ENCODE measurements at regions not wholly inside any gene's neighbourhood (a gene's known extent, or its start where the extent isn't known, plus 50 kb on each side); places are given as distances from the start of the nearest gene placed in this dataset.

- no peak for TF ChIP-seq GABPA (IDR thresholded peaks at IDR 0.05; ENCODE audit: low read depth)
- no peak for TF ChIP-seq CTCF (IDR thresholded peaks at IDR 0.05; ENCODE audit: insufficient read depth, low read length)
- TF ChIP-seq POLR2AphosphoS5 (IDR thresholded peaks at IDR 0.05; ENCODE audit: low read depth), result no peak
- TF ChIP-seq REST (IDR thresholded peaks at IDR 0.05; ENCODE audit: insufficient replicate concordance, low read depth), result no peak
These were observed 286.4 kb upstream of the PRKD1 start for GRCh38 chr14:30214014-30214413.

All from HL-60 (cell line).